DND-41 (cell line): ENCODE measurements at regions not wholly inside any gene's neighbourhood (a gene's known extent, or its start where the extent isn't known, plus 50 kb on each side); places are given as distances from the start of the nearest gene placed in this dataset.

Source experiments
- EZH2 ChIP-seq: IDR thresholded peaks from 3 replicates; pipeline ENCODE4 v1.6.1; 2012; ENCODE audit warnings: borderline replicate concordance, low read depth, mild to moderate bottlenecking, moderate library complexity, low read length, inconsistent platforms; ENCODE audit not compliant: severe bottlenecking
- TF ChIP-seq, protein P1 (sequence below): IDR thresholded peaks from 2 replicates; pipeline ENCODE4 v1.5.1; 2012; ENCODE audit warnings: borderline replicate concordance, low read length, moderate library complexity, mild to moderate bottlenecking; ENCODE audit not compliant: poor library complexity, severe bottlenecking; ENCODE audit errors: extremely low read depth

- TF ChIP-seq, protein P1, sequence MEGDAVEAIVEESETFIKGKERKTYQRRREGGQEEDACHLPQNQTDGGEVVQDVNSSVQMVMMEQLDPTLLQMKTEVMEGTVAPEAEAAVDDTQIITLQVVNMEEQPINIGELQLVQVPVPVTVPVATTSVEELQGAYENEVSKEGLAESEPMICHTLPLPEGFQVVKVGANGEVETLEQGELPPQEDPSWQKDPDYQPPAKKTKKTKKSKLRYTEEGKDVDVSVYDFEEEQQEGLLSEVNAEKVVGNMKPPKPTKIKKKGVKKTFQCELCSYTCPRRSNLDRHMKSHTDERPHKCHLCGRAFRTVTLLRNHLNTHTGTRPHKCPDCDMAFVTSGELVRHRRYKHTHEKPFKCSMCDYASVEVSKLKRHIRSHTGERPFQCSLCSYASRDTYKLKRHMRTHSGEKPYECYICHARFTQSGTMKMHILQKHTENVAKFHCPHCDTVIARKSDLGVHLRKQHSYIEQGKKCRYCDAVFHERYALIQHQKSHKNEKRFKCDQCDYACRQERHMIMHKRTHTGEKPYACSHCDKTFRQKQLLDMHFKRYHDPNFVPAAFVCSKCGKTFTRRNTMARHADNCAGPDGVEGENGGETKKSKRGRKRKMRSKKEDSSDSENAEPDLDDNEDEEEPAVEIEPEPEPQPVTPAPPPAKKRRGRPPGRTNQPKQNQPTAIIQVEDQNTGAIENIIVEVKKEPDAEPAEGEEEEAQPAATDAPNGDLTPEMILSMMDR = no peak
- TF ChIP-seq EZH2 = no peak
Observed at GRCh38 chr13:86462011-86462410, 662.8 kb upstream of the SLITRK6 start.
